ENCODE measurements at regions not wholly inside any gene's neighbourhood (a gene's known extent, or its start where the extent isn't known, plus 50 kb on each side); places are given as distances from the start of the nearest gene placed in this dataset.

- DNase-seq = peak; percentile 2
- H3F3A ChIP-seq (replicated peaks; ENCODE audit: insufficient read depth) = no peaks in the 10 kb centered on the region
Measured at GRCh38 chr7:121752706-121753105, 120.3 kb upstream of the PTPRZ1 start.

GRCh38 chr7:121748546-121748945 lies 124.4 kb upstream of the PTPRZ1 start:
- H3K27ac ChIP-seq (ENCODE audit: low read depth in 2 of 2, low read length in 1 of 2) = no peak overlapping the region
- no peak overlapping the region for H3K4me3 ChIP-seq (ENCODE audit: low read depth in 2 of 2, low read length in 1 of 2)
- no peak for DNase-seq
- no peaks in the 10 kb centered on the region for H3K9me2 ChIP-seq
- TF ChIP-seq FOSL2 (IDR thresholded peaks at IDR 0.05; ENCODE audit: borderline replicate concordance, low read depth) (no peak), GABPA (IDR thresholded peaks at IDR 0.05; ENCODE audit: low read depth) (no peak), RFX5 (IDR thresholded peaks at IDR 0.05; ENCODE audit: low read length) (no peak), FOXM1 (IDR thresholded peaks at IDR 0.05; ENCODE audit: low read depth) (no peak), RAD21 (IDR thresholded peaks at IDR 0.05; ENCODE audit: low read length) (no peak), GATA2 (CRISPR knock-in tag; IDR thresholded peaks at IDR 0.05) (no peak), REST (IDR thresholded peaks at IDR 0.05; ENCODE audit: low read depth, low read length) (no peak), MEF2A (IDR thresholded peaks at IDR 0.05; ENCODE audit: borderline replicate concordance, low read depth) (no peak), NFIC (IDR thresholded peaks at IDR 0.05; ENCODE audit: borderline replicate concordance) (no peak), JUND (IDR thresholded peaks at IDR 0.05) (no peak), SMC3 (IDR thresholded peaks at IDR 0.05; ENCODE audit: low read depth, low read length) (no peak), YY1 (IDR thresholded peaks at IDR 0.05; ENCODE audit: low read depth) (no peak), EP300 (IDR thresholded peaks at IDR 0.05; ENCODE audit: borderline replicate concordance in 1 of 2, low read depth in 1 of 2, low read length in 1 of 2) (no peak), MXI1 (IDR thresholded peaks at IDR 0.05; ENCODE audit: low read depth, low read length) (no peak), USF1 (IDR thresholded peaks at IDR 0.05; ENCODE audit: borderline replicate concordance, low read depth) (no peak), CHD2 (IDR thresholded peaks at IDR 0.05; ENCODE audit: low read length, partially characterized antibody) (no peak)
- no peaks in the 10 kb centered on the region for H4K20me1 ChIP-seq (ENCODE audit: insufficient read depth)
- H3K9me3 ChIP-seq = no peaks in the 10 kb centered on the region
- H2AFZ ChIP-seq (ENCODE audit: low read depth) = no peak overlapping the region
- H3K4me1 ChIP-seq (ENCODE audit: control insufficient read depth in 1 of 2, insufficient read depth in 2 of 2, low read depth in 1 of 2, low read length in 1 of 2) = no peaks in the 10 kb centered on the region
- H3K4me2 ChIP-seq = no peak overlapping the region
- POLR2A ChIA-PET = no interaction called here
- no peaks in the 10 kb centered on the region for H3K79me2 ChIP-seq (ENCODE audit: insufficient read depth)
- no peaks in the 10 kb centered on the region for H3F3A ChIP-seq (replicated peaks; ENCODE audit: insufficient read depth)
- 0% methylated on average over 1 of the region's 1 CpG for WGBS (ENCODE audit: low lambda C conversion rate)
- CTCF ChIA-PET = no interaction called here
- no peaks in the 10 kb centered on the region; the same call in 1 of the 2 replicates for H3K27me3 ChIP-seq (ENCODE audit: insufficient read depth)
- no peaks in the 10 kb centered on the region for H3K36me3 ChIP-seq (replicated peaks in 1 of 2; ENCODE audit: control insufficient read depth in 1 of 2, insufficient read depth in 2 of 2, low read length in 1 of 2)
- H3K9ac ChIP-seq = no peak overlapping the region

More at GRCh38 chr7:121752706-121753105, 120.3 kb upstream of the PTPRZ1 start:
- WGBS (ENCODE audit: low lambda C conversion rate) = 2% methylated on average over 4 of the region's 4 CpGs
- Histone ChIP-seq H3K27me3 (ENCODE audit: insufficient read depth) (peaks cover 6% of the 10 kb centered on the region; the same call in 1 of the 2 replicates), H3K9me2 (no peaks in the 10 kb centered on the region), H3K4me2 (no peak overlapping the region), H3K9me3 (no peaks in the 10 kb centered on the region), H3K4me1 (ENCODE audit: control insufficient read depth in 1 of 2, insufficient read depth in 2 of 2, low read depth in 1 of 2, low read length in 1 of 2) (no peaks in the 10 kb centered on the region), H2AFZ (ENCODE audit: low read depth) (no peak overlapping the region), H3K4me3 (ENCODE audit: low read depth in 2 of 2, low read length in 1 of 2) (no peak overlapping the region), H3K79me2 (ENCODE audit: insufficient read depth) (no peaks in the 10 kb centered on the region), H3K27ac (ENCODE audit: low read depth in 2 of 2, low read length in 1 of 2) (no peak overlapping the region), H3K36me3 (replicated peaks in 1 of 2; ENCODE audit: control insufficient read depth in 1 of 2, insufficient read depth in 2 of 2, low read length in 1 of 2) (no peaks in the 10 kb centered on the region), H3K9ac (no peak overlapping the region), H4K20me1 (ENCODE audit: insufficient read depth) (no peaks in the 10 kb centered on the region)
- POLR2A ChIA-PET = no interaction called here
- CTCF ChIA-PET = interaction anchor here (0.6 to 5.0 kb wide), 3 partner anchors 35 to 246 kb away, joined by 3 to 31 read pairs (median 3); no protein-coding TSS in a partner anchor
- TF ChIP-seq SMC3 (IDR thresholded peaks at IDR 0.05; ENCODE audit: low read depth, low read length) (peak; percentile 52), EP300 (IDR thresholded peaks at IDR 0.05; ENCODE audit: borderline replicate concordance in 1 of 2, low read depth in 1 of 2, low read length in 1 of 2) (no peak), CTCF (IDR thresholded peaks at IDR 0.05) (peak; percentile 58), JUND (IDR thresholded peaks at IDR 0.05) (no peak), ELF1 (IDR thresholded peaks at IDR 0.05) (no peak), RAD21 (IDR thresholded peaks at IDR 0.05; ENCODE audit: low read length) (peak; percentile 52)

Data from SK-N-SH (cell line).